A673 (cell line): ENCODE measurements at regions not wholly inside any gene's neighbourhood (a gene's known extent, or its start where the extent isn't known, plus 50 kb on each side); places are given as distances from the start of the nearest gene placed in this dataset.
A peak's percentile ranks its signal among the peaks of the same experiment; 100 is the strongest.
"Not testable (repeated sequence)": the region's sequence is repeated elsewhere in the genome, so short reads cannot be mapped to it uniquely, and the experiment has no call there.

Source experiments
- BruUV-seq: library from RNA; stranded (reverse); fragments of 400-500 nt; replicated peaks from 2 replicates; lab custom pipeline; 2021; lab: Mats Ljungman, UMichigan
- CTCF ChIA-PET: fragments of 300-600 bp; sonication (Branson Sonifier 250); formaldehyde crosslinking; loops from one replicate; lab custom pipeline; 2022; ENCODE audit warnings: antibody characterized with exemption; lab: Charles Lee
- POLR2A ChIA-PET: fragments of 300-600 bp; sonication (Branson Sonifier 250); formaldehyde crosslinking; loops from one replicate; lab custom pipeline; 2022; ENCODE audit warnings: antibody characterized with exemption; ENCODE audit not compliant: low non-redundant PET; lab: Charles Lee
- DNase-seq: peaks from one replicate; pipeline ENCODE4 v3.0.0-alpha.2; 2015; ENCODE audit warnings: low spot score
- H3K27ac ChIP-seq: fragments of 200-600 bp; sonication (generic); 2 replicates; pipeline ENCODE4 v1.5.1; 2016; ENCODE audit warnings: mixed run types, low read depth, mild to moderate bottlenecking, mixed read lengths, antibody characterized with exemption, low read length; ENCODE audit not compliant: poor library complexity, severe bottlenecking
- H3K27me3 ChIP-seq: fragments of 200-600 bp; sonication (generic); replicated peaks from 2 replicates; pipeline ENCODE4 v1.6.1; 2017; ENCODE audit warnings: mixed run types, low read depth, mild to moderate bottlenecking, mixed read lengths, antibody characterized with exemption, low read length; ENCODE audit not compliant: insufficient read depth, poor library complexity
- H3K36me3 ChIP-seq: fragments of 200-600 bp; sonication (generic); 2 replicates; pipeline ENCODE4 v1.6.1; 2016; ENCODE audit warnings: mixed run types, mild to moderate bottlenecking, mixed read lengths, antibody characterized with exemption, low read length; ENCODE audit not compliant: insufficient read depth, poor library complexity, severe bottlenecking
- H3K4me1 ChIP-seq: fragments of 200-600 bp; sonication (generic); 2 replicates; pipeline ENCODE4 v1.6.1; 2017; ENCODE audit warnings: mixed run types, mild to moderate bottlenecking, mixed read lengths, antibody characterized with exemption, low read length; ENCODE audit not compliant: insufficient read depth, poor library complexity, severe bottlenecking
- H3K4me3 ChIP-seq: fragments of 200-600 bp; sonication (generic); 2 replicates; pipeline ENCODE4 v1.5.1; 2016; ENCODE audit warnings: low read depth, mixed run types, mild to moderate bottlenecking, mixed read lengths, low read length; ENCODE audit not compliant: poor library complexity, severe bottlenecking
- H3K9me3 ChIP-seq: fragments of 200-600 bp; sonication (generic); 2 replicates; pipeline ENCODE4 v1.6.1; 2016; ENCODE audit warnings: mixed run types, low read depth, mild to moderate bottlenecking, mixed read lengths, antibody characterized with exemption, low read length; ENCODE audit not compliant: poor library complexity, severe bottlenecking
- EZH2 ChIP-seq: fragments of 200-600 bp; sonication (generic); IDR thresholded peaks from 2 replicates; pipeline ENCODE4 v1.6.1; 2017; ENCODE audit warnings: borderline replicate concordance, low read depth, mild to moderate bottlenecking, mixed read lengths, antibody characterized with exemption, low read length; ENCODE audit not compliant: poor library complexity, severe bottlenecking
- intact Hi-C: fragments of 100-400 bp; cut with micrococcal nuclease; formaldehyde crosslinking; loops from one replicate; pipeline ENCODE4 v1.10.0; 2022; ENCODE audit not compliant: unreplicated experiment
- TF ChIP-seq, protein P1 (sequence below): fragments of 300-800, 200-600 bp; sonication (generic); conservative IDR thresholded peaks from 2 replicates; pipeline ENCODE4 v1.5.1; 2017; ENCODE audit warnings: low read depth, mild to moderate bottlenecking, antibody characterized with exemption, low read length, moderate library complexity, mixed read lengths

DNA sequence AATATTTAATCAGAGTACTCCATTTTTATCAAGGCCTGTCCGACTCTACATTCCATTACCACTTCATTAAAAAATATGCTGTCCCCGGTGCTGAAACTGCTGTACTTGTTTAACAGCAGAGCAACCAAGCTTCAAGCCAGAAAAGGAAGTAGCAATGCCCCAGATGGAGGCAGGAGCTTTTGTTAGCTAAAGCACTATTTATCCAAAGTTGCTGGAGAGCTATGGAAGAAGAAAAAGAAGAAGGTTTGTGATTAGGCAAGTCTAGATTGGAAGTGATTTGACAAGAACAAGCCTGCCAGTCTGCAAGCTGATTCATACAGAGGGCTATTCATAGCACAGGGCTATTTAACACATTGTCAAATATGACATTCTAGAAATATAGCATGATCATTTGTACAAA, 160.9 kb upstream of the SPTLC3 start:
- BruUV-seq, result no TSS peak
- H3K27me3 ChIP-seq, result peaks cover 13% of the 10 kb centered on the region
- DNase-seq, result peak; percentile 41
- intact Hi-C loops, result no loop called here
- no peak overlapping the region for H3K4me3 ChIP-seq
- no peaks in the 10 kb centered on the region for H3K4me1 ChIP-seq
- POLR2A ChIA-PET, result no interaction called here
- TF ChIP-seq, protein P1, sequence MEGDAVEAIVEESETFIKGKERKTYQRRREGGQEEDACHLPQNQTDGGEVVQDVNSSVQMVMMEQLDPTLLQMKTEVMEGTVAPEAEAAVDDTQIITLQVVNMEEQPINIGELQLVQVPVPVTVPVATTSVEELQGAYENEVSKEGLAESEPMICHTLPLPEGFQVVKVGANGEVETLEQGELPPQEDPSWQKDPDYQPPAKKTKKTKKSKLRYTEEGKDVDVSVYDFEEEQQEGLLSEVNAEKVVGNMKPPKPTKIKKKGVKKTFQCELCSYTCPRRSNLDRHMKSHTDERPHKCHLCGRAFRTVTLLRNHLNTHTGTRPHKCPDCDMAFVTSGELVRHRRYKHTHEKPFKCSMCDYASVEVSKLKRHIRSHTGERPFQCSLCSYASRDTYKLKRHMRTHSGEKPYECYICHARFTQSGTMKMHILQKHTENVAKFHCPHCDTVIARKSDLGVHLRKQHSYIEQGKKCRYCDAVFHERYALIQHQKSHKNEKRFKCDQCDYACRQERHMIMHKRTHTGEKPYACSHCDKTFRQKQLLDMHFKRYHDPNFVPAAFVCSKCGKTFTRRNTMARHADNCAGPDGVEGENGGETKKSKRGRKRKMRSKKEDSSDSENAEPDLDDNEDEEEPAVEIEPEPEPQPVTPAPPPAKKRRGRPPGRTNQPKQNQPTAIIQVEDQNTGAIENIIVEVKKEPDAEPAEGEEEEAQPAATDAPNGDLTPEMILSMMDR, result no peak
- no peak for TF ChIP-seq EZH2
- H3K36me3 ChIP-seq, result no peaks in the 10 kb centered on the region
- CTCF ChIA-PET, result interaction anchor here (0.6 kb wide), 1 partner anchor 1171 kb away, joined by 9 read pairs; no protein-coding TSS in a partner anchor
- H3K9me3 ChIP-seq, result no peaks in the 10 kb centered on the region
- no peak overlapping the region for H3K27ac ChIP-seq

DNA sequence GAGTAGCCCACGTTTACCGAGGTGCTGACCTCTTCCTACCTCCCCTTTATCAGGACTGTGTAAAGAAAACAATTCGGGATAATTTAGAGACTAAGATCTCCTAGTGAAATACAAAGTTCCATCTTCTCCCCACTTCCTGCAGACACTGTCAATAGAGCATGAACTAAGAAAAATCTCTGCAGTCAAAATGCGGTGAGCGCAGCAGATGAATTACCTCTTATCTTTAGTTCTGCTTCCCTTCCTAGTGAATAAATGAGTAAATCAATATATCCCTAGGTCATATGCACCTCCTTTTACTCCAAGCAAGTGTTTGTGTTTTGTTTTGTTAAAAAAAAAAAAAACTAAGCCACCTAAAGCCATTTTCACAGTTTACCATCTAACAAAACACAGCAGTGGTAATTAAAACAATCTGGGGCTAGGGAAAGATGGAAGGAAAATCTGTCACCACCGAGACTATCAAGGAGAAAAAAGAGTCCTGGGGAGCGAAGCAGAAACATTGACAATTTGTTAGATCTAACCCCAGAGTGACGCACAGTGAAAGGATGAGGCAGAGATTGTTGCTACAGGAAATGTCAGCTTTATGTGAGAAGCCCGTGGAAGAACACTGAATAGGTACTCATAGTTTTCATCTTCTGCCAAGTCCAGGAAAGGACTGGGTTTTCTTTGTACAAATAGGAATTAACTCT, 159.4 kb upstream of the SPTLC3 start:
- Histone ChIP-seq H3K9me3 (no peaks in the 10 kb centered on the region), H3K4me1 (no peaks in the 10 kb centered on the region), H3K36me3 (no peaks in the 10 kb centered on the region), H3K27me3 (peaks cover 17% of the 10 kb centered on the region), H3K27ac (no peak overlapping the region), H3K4me3 (no peak overlapping the region)
- intact Hi-C loops, result no loop called here
- no TSS peak for BruUV-seq
- TF ChIP-seq, protein P1, result no peak
- TF ChIP-seq EZH2, result no peak
- DNase-seq, result no peak
- POLR2A ChIA-PET, result no interaction called here
- CTCF ChIA-PET, result no interaction called here

DNA sequence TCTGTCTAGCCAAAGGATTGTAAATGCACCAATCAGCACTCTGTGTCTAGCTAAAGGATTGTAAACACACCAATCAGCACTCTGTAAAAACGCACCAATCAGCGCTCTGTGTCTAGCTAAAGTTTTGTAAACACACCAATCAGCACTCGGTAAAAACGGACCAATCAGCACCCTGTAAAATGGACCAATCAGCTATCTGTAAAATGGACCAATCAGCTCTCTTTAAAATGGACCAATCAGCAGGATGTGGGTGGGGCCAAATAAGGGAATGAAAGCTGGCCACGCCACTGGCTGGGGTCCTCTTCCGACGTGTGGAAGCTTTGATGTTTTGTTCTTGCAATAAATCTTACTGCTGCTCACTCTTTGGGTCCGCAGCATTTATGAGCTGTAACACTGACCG, 151.1 kb upstream of the SPTLC3 start:
- POLR2A ChIA-PET, H3K36me3 ChIP-seq, H3K4me3 ChIP-seq, DNase-seq, intact Hi-C loops, H3K9me3 ChIP-seq, H3K27me3 ChIP-seq, H3K27ac ChIP-seq, CTCF ChIA-PET, H3K4me1 ChIP-seq, BruUV-seq: not testable (repeated sequence)
